ENCODE measurements at regions not wholly inside any gene's neighbourhood (a gene's known extent, or its start where the extent isn't known, plus 50 kb on each side); places are given as distances from the start of the nearest gene placed in this dataset.
"Not testable (repeated sequence)": the region's sequence is repeated elsewhere in the genome, so short reads cannot be mapped to it uniquely, and the experiment has no call there.

GRCh38 chr3:139151530-139151929 lies 106.8 kb upstream of the PRR23C start:
- H3K27me3 Mint-ChIP-seq (ENCODE audit: low read depth): peaks cover 14% of the 10 kb centered on the region
- H3K4me3 Mint-ChIP-seq: no peak overlapping the region
- DNase-seq (ENCODE audit: low read depth, low spot score): no peak
- H3K36me3 Mint-ChIP-seq (ENCODE audit: low read depth): no peaks in the 10 kb centered on the region
- TF ChIP-seq, protein P1, sequence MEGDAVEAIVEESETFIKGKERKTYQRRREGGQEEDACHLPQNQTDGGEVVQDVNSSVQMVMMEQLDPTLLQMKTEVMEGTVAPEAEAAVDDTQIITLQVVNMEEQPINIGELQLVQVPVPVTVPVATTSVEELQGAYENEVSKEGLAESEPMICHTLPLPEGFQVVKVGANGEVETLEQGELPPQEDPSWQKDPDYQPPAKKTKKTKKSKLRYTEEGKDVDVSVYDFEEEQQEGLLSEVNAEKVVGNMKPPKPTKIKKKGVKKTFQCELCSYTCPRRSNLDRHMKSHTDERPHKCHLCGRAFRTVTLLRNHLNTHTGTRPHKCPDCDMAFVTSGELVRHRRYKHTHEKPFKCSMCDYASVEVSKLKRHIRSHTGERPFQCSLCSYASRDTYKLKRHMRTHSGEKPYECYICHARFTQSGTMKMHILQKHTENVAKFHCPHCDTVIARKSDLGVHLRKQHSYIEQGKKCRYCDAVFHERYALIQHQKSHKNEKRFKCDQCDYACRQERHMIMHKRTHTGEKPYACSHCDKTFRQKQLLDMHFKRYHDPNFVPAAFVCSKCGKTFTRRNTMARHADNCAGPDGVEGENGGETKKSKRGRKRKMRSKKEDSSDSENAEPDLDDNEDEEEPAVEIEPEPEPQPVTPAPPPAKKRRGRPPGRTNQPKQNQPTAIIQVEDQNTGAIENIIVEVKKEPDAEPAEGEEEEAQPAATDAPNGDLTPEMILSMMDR (conservative IDR thresholded peaks at IDR 0.05): no peak
- H3K9me3 Mint-ChIP-seq: peaks cover 10% of the 10 kb centered on the region
- no peaks in the 10 kb centered on the region for H3K4me1 Mint-ChIP-seq
- no peak overlapping the region for H3K27ac Mint-ChIP-seq (ENCODE audit: unreplicated experiment)

DNA sequence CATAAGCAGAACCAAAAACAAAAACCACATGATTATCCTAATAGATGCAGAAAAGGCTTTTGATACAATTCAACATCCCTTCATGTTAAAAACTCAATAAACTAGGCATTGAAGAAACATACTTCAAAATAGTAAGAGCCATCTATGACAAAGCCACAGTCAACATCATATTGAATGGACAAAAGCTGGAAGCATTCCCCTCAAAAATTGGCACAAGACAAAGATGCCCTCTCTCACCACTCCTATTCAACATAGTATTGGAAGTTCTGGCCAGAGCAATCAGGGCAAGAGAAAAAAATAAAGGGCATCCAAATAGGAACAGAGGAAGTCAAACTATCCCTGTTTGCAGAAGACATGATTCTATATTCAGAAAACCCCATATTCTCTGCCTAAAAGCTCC lies 108.7 kb upstream of the PRR23C start:
- not testable (repeated sequence) for H3K36me3 Mint-ChIP-seq (ENCODE audit: low read depth); H3K27ac Mint-ChIP-seq (ENCODE audit: unreplicated experiment); H3K4me3 Mint-ChIP-seq; H3K4me1 Mint-ChIP-seq; DNase-seq (ENCODE audit: low read depth, low spot score)
- Mint-ChIP-seq H3K9me3 (peaks cover 10% of the 10 kb centered on the region), H3K27me3 (ENCODE audit: low read depth) (peaks cover 17% of the 10 kb centered on the region)

DNA sequence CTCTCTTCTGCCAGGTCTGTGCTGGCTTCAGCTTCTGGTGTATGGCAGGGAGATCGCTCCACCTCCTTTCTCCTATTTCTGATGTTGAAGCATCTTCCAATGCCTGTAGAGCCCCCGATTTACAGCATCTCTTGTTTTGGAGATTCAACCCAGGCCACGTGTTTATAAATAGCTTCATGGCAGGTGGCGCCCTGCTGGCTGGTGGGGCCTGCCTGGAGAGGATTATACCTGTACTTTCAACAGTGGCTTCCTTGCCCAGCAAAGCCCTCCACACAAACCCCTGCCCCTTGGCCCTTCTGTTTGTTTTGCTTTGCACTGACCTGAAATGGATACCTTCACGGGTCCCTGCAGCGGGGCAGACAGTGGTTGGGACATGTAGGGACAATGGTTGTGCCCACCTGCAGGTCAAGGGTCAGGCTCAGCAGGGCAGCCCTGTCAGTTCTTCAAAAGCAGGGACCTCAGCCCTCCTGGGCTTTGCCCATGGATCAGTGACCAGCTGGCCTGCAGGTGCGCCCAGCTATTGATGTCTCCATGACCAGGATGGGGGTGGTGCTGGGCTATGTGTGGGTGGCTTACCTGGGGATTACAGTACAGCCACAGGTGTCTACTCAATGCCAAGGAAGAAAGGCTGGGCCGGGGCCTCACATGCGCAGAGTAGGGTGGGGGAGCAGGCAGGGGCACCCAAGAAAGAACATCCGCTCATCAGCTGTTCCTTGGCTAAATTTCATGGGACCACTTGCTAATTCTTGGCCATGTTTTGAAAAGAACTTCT lies 112.7 kb upstream of the PRR23C start:
- Mint-ChIP-seq H3K27ac (ENCODE audit: unreplicated experiment) (no peak overlapping the region), H3K36me3 (ENCODE audit: low read depth) (no peaks in the 10 kb centered on the region), H3K4me1 (no peaks in the 10 kb centered on the region), H3K4me3 (no peak overlapping the region), H3K9me3 (no peaks in the 10 kb centered on the region), H3K27me3 (ENCODE audit: low read depth) (peaks cover 45% of the 10 kb centered on the region)
- DNase-seq (ENCODE audit: low read depth, low spot score): no peak
- TF ChIP-seq, protein P1 (conservative IDR thresholded peaks at IDR 0.05): no peak

GRCh38 chr3:139159356-139159755 lies 114.7 kb upstream of the PRR23C start:
- TF ChIP-seq, protein P1 (conservative IDR thresholded peaks at IDR 0.05): no peak
- H3K4me3 Mint-ChIP-seq: no peak overlapping the region
- H3K27me3 Mint-ChIP-seq (ENCODE audit: low read depth): peaks cover 49% of the 10 kb centered on the region
- H3K9me3 Mint-ChIP-seq: no peaks in the 10 kb centered on the region
- H3K4me1 Mint-ChIP-seq: no peaks in the 10 kb centered on the region
- no peaks in the 10 kb centered on the region for H3K36me3 Mint-ChIP-seq (ENCODE audit: low read depth)
- no peak overlapping the region for H3K27ac Mint-ChIP-seq (ENCODE audit: unreplicated experiment)
- DNase-seq (ENCODE audit: low read depth, low spot score): no peak

DNA sequence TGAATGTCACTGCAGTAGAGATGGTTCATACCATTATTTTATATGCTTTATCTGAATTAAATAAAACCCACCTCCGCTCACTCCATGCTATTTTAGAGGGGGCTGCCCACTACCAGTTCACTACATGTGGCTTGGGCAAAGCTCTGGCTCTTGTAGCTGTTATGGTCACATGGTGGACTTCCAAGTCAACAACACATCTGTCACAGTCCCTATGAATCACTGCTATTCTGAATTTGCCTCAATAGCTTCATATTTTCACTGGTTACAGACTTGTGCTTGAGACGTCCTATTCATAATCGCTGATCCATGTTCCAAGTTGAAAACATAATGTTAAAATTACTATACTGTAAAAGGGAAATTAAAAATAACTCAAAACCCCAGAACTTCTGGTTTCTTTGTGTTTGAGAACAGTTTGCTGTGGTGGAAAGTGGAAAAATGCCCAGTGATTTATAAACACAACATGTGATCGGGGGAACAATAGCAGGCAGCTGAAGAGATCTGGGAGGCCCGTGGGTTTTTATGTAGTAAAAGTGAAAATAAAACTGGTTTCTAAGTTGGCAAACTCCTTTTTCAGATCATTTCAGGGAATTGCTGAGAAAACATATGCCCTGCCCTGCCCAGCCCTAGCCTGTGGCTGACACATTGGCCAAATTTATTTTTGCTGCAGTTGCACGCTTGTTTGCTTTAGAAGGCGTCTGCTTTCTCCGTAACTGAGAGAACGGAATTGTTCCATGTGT lies 128.8 kb upstream of the PRR23C start:
- no peak for DNase-seq (ENCODE audit: low read depth, low spot score)
- Mint-ChIP-seq H3K27ac (ENCODE audit: unreplicated experiment) (no peak overlapping the region), H3K4me3 (no peak overlapping the region), H3K27me3 (ENCODE audit: low read depth) (peaks cover 48% of the 10 kb centered on the region), H3K9me3 (peaks cover 7% of the 10 kb centered on the region), H3K4me1 (no peaks in the 10 kb centered on the region), H3K36me3 (ENCODE audit: low read depth) (peaks cover 4% of the 10 kb centered on the region)
- TF ChIP-seq, protein P1 (conservative IDR thresholded peaks at IDR 0.05): no peak

DNA sequence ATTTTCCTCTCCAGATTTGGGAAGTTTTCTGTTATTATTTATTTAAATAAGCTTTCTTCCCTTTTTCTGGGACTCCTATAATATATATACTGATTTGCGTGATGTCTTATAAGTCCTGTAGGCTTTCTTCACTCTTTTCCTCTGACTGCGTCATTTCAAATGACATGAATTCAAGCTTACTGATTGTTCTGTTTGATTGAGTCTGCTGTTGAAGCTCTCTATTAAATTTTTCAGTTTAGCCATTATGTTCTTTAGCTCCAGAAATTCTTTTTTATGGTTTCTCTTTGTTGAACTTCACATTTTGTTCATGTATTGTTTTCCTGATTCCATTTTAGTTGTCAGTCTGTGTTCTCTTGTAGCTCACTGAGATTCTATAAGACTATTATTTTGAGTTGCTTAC lies 135.8 kb upstream of the PRR23C start:
- no peaks in the 10 kb centered on the region for H3K36me3 Mint-ChIP-seq (ENCODE audit: low read depth)
- no peak overlapping the region for H3K27ac Mint-ChIP-seq (ENCODE audit: unreplicated experiment)
- H3K9me3 Mint-ChIP-seq: no peaks in the 10 kb centered on the region
- no peaks in the 10 kb centered on the region for H3K4me1 Mint-ChIP-seq
- no peak overlapping the region for H3K4me3 Mint-ChIP-seq
- TF ChIP-seq, protein P1 (conservative IDR thresholded peaks at IDR 0.05): no peak
- H3K27me3 Mint-ChIP-seq (ENCODE audit: low read depth): peaks cover 20% of the 10 kb centered on the region
- DNase-seq (ENCODE audit: low read depth, low spot score): no peak

Data from neural crest cell (in vitro differentiated cells).